ENCODE measurements at regions not wholly inside any gene's neighbourhood (a gene's known extent, or its start where the extent isn't known, plus 50 kb on each side); places are given as distances from the start of the nearest gene placed in this dataset.

DNA sequence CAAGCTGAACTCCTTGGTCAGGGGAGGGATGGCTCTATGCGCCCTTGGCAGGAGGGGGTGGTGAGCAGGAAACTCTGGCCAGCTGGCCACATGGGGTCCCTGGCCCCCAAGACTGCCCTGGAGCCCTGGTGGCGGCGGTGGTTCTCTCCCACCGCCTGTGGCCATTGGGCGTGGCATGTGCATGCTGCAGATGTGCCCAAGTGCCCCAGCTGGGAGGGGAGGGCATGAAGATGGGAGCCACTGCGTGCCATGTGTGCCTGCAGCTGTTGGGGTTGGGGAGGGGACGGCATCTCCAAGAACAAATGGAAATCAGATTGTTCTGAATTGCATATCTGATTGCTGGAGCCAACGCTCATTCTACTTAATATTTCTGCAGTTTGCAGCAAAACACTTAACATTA, 115.7 kb upstream of the IGF1 start:
- TF ChIP-seq TAF1 (IDR thresholded peaks at IDR 0.05; ENCODE audit: borderline replicate concordance, low read depth, low read length) (no peak), POLR2A (IDR thresholded peaks at IDR 0.05; ENCODE audit: low read depth, low read length) (no peak), POLR2AphosphoS5 (IDR thresholded peaks at IDR 0.05; ENCODE audit: low read depth, low read length) (no peak)

All from GM12892 (cell line).